ENCODE measurements at regions not wholly inside any gene's neighbourhood (a gene's known extent, or its start where the extent isn't known, plus 50 kb on each side); places are given as distances from the start of the nearest gene placed in this dataset.
"Not testable (repeated sequence)": the region's sequence is repeated elsewhere in the genome, so short reads cannot be mapped to it uniquely, and the experiment has no call there.

DNA sequence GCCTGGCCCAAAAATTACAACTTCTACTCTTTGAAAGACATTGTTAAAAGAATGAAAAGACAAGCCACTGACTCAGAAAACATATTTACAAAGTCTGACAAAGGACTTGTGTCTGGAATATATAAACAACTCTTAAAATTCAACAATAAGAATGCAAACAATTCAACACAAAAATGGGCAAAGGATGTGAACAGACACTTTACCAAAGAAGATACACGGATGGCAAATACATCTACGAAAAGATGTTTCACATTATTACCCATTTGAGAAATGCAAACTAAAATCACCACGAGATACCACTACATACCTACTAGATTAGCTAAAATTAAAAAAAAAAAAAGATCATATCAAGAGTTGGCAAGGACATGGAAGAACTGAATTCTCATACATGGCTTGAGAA is 80.8 kb upstream of the METRNL start:
- no peak for DNase-seq (ENCODE audit: low read depth)

DNA sequence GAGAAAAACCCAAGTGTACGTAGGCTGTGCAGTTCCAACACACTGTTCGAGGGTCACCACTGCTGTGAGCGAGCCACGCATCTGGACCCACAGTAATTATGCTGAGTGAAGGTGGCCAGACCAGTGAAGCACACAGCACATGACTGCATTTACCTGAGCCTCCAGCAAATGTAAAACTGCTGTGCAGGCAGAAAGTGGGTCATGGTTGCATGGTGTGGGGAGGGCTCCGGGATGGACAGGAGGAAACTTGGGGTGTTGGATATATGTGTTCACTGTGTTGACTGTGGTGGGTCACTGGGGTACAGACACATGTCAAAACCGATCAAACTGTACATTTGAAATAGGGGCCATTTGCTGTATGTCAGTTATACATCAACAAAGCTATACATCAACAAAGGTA is 78.7 kb upstream of the METRNL start:
- no peak for DNase-seq (ENCODE audit: low read depth)

DNA sequence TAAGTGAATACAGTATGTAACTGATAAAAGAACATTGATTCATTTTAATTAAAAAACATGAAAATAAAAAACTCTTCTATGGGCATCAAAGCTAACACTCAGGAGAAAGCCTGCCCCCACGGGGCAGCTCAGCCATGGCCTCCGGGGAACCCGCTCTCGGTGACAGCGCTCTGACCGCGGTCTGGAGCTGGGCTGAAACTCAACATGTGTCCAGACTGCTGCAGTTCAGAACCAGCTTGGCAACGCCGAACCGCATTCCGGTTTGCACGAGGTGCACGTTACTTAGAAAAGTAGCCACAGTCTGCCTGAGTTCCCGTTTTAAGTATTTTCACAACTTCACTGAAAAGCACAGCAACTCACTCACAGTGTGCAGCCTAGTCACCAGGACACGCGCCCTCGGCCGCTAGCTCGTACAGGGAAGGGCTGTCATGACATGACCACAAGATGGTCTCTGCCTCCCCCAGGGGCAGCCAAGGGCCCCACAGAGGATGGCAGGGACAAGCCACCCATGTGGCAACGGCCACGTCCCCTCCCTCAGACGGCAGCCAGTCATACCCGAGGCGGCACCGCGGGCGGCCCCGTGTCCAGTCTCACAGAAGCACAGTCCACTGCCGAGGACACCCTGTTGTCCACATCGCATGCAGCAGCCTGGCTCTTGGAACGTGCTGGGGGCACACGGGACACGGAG is 77.1 kb upstream of the METRNL start:
- DNase-seq (ENCODE audit: low read depth): no peak

DNA sequence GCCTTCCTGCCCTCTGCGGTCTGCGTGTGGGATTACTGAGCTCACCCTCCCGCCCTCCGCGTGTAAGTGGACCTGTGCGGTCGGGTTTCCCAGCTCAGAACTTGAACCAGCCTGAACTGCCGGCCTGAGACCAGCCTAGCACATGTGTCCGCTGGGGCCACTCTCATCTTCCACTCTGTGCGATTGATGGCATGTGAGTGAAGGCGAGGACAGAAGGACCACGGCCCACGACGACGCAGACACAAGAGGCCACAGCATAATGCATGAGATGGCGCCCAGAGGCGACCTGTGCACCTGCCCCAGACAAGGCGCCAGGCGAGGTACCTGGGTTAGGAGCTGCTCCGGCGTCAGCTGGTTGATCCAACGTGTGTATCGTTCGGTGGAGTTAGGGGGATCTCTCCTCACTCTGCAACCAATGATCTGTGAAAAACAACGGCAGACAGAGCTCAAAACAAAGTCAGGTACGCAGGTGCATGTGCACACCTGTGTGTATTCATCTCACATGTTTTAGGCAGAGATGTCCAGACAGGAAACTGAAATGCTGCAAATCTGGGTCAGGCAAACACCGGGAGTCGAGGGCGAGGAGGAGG is 74.5 kb upstream of the METRNL start:
- DNase-seq (ENCODE audit: low read depth): no peak

DNA sequence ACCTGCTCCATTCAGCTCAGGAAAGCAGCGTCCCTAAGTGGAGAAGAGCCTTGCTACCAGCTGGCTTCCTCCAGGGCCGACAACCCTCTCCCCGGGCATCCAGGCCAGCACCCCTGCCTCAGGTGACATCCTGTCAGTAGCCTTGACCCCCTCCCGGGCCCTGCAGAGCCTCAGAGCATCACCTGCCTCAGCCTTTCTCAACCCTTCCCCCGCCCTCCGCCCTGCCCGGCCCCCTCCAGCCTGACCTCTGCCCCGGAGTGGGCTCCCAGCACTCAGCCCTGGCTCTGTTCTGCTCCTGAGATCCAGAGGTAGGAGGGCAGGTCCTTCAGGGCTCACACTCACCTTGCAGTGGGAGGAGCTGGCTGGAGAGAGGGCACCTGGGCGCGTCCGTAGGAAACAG is 73.8 kb upstream of the METRNL start:
- DNase-seq (ENCODE audit: low read depth): no peak

DNA sequence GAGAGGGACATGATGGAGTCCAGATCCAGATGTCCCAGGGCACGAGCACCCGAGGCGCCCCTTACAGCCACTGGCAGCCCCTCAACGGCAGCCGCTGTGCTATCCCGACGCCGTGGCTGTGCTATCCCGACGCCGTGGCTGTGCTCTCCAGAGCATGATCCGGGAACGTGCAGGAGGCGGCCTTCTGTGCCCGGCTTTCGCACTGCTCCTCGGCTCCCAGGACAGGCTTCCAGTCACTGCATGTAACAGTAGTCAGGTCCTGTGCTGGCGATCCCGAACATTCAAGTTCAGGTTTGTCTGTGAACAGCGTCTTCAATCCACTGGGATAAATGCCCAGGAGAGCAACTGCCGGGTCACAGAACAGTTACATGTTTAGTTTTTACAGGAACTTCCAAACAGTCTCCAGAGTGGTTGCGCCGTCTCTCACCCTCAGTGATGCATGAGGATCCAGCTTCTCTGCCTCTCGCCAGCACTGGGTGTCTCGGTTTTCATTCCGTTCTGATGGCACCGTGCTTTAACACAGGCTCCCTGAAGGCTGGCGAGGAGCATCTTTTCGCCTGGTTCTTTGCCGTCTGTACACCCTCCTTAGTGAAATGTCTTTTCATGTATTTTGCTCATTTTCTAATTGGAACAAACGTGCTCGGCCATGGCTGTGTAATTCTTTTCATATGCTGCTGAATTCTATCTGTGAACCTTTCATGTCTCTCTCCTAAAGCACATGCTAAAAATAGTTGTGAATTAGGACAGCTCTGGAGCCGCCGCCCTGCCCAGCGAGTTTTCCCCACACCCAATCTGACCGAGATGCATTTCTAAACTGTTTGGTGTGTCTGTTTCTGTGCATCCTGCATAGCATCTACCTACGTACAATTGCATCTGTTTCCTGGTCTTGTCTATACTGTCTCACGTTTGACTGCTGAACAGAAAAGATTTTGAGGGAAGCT is 72.6 kb upstream of the METRNL start:
- DNase-seq (ENCODE audit: low read depth): no peak

DNA sequence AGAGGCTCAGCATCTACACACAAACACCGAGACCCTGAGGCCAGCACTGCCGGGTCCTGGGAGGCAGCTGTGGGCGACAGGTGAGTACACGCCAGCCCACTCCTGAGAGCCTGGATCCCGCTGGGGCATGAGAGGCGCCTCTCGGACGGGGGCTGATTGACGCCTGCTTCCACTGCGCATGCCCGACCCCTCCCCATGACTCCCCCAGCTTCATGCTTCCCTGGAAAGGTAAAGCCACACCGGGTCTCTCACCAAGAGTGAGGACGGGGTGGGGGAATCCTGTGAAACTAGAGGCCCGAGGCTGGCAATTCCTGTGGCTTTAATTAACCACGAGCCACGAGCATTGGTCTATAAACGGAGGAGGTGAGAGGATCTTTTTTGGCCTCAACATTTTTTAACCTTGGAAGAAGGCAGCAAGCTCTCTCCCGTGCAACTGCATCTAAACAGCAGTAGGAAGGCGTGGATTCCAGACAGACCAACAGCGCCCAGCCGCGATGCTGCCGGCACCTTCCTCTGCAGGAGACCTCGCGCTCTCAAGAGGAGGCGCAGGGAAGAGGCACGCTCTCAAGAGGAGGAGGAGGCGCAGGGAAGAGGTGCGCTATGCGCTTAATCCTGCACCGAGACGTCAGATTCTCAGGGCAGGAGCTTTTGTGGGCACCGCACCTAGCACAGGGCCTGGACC is 71.8 kb upstream of the METRNL start:
- no peak for DNase-seq (ENCODE audit: low read depth)

DNA sequence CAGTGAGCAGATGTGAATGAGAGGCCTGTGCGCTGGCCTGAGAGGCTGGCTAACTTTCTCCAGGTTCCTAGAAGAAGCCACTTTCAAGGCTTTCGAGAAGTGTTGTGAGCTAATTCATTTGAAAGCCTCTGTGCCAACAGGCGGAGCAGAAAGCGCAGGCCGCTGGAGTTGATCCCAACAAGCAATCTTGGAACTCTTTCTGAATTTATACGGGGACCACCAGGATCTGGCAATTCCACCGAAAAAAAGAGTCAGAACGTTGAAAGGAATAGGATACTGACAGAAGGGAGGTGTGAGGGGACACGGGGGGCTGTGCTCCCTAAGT is 71.3 kb upstream of the METRNL start:
- no peak for DNase-seq (ENCODE audit: low read depth)

DNA sequence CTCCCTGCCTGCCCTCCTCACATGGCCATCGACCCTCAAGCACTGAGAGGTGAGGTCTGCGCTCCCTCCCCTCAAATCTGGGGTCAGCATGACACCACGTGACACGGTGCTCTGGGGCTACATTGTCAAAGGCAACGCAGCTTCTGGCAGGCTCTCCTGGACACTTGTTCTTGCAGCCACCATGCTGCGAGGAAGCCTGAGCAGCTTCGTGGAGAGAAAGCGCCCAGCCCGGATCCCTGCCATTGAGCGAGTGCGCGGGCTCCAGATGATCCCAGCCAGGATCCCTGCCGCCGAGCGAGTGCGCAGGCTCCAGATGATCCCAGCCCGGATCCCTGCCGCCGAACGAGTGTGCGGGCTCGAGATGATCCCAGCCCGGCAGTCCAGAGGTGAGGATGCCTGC is 70.9 kb upstream of the METRNL start:
- DNase-seq (ENCODE audit: low read depth): no peak

DNA sequence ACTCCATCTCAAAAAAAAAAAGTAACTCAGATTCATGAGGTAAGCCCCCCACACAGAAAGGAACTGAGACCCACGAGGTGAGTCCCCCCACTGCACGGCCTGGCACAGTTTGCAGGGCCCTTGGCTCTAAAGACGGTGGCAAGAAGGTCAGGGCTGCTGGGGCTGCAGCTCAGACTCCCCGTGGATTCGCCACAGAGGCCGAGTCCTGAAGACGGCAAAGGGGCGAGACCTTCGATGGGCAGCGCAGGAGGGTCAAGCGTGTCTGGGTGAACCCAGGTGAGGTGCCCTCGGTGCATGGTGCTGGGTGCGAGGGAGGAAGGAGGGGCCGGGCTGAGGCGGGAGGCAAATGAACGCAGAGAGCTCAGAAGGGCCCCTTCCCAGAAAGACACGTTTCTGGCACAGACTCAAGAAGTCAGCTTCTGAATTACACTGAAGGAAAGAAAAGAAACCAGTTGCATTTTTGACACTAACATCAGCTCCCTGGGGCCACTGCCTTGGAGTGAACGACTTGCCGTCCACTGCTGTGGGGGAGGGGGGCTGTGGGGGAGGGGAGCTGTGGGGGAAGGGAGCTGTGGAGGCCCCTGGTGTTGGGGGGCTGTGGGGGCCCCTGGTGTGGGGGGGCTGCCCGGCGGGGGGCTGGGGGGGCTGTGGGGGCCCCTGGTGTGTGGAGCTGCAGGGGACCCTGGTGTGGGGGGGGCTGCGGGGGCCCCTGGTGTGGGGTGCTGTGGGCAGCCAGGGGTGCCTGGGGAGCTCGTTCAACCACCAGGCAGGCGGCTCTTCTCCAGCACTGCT is 69.8 kb upstream of the METRNL start:
- no peak for DNase-seq (ENCODE audit: low read depth)

DNA sequence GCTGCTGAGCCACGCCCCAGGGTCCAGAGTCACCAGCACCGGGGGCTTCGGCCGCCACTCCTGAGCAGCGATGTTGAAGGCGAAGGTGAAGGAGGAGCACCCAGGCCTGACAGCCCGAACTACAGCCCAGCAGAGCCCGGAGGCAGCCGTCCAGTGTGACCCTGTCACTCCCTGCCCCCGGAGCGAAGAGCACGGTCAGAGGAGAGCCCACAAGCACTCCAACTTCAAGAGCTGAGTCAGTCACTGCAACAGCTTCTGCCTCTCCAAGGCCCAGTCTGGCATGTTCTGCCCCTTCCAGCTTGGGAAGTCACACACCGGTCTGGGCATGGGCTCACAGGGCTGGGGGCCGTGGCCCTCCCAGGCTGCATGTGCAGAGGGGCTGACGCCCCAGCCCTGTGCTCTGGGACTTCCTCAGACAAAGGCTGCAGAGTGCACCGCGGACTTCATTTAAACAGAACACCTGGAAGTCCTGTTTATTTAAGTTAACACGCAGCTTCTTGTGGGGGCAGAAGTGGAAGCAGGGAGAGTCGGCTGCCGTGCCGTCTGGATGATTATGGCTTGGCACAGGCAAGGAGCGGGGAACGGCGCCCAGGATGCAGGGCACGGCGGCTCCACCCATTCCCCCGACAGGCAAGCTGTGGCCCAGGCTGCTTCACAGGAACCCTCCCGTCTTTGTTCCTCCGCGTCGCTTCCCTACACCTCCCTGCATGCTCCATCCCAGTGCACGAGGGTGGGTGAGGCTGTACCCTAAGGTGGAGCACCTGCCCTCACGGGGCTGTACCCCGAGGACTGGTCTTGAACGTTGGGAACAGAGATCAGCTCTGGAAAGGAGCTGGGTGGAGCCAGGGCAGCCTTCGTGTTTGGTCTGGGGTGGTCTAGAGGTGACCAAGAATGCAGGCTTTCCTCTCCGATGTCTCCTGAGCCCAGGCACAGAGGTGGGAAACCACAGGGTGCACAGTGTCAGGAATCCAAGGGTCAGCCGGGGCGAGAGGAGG is 68.9 kb upstream of the METRNL start:
- no peak for DNase-seq (ENCODE audit: low read depth)

DNA sequence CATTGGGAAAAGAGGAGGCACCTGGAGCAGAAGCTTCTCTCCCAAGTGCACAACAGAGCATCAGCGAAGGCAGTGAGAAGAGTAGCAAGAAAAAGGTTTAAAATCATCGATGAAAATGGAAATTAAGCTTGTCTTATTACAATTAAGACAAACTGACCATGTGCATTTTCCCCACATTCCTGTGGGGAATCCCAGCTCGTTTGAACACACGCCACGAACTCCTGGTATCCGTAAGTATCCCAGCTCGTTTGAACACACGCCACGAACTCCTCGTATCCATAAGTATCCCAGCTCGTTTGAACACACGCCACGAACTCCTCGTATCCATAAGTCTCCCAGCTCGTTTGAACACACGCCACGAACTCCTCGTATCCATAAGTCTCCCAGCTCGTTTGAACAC is 67.7 kb upstream of the METRNL start:
- DNase-seq (ENCODE audit: low read depth): not testable (repeated sequence)

DNA sequence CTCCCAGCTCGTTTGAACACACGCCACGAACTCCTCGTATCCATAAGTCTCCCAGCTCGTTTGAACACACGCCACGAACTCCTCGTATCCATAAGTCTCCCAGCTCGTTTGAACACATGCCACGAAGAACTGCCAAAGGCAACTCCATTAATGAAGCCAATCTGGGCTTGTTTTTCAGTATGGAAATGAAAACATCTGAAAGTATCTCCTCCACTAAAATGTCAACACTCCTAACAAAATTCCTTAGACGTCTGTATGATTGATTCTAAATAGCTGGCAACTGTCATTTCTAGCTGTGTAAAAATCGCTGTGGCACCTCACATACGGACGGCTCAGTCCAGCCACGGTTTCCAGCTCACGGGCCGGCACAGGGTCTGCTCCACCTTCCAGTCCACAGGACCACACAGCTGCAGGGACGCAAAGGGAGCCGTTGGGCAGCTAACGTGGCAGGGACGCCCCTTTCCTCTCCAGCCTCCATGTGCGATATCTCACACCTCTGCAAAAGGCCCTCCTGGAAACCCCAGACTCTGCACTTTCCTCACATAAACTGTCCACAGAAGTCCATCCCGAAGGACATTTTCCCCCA is 67.1 kb upstream of the METRNL start:
- DNase-seq (ENCODE audit: low read depth): no peak

DNA sequence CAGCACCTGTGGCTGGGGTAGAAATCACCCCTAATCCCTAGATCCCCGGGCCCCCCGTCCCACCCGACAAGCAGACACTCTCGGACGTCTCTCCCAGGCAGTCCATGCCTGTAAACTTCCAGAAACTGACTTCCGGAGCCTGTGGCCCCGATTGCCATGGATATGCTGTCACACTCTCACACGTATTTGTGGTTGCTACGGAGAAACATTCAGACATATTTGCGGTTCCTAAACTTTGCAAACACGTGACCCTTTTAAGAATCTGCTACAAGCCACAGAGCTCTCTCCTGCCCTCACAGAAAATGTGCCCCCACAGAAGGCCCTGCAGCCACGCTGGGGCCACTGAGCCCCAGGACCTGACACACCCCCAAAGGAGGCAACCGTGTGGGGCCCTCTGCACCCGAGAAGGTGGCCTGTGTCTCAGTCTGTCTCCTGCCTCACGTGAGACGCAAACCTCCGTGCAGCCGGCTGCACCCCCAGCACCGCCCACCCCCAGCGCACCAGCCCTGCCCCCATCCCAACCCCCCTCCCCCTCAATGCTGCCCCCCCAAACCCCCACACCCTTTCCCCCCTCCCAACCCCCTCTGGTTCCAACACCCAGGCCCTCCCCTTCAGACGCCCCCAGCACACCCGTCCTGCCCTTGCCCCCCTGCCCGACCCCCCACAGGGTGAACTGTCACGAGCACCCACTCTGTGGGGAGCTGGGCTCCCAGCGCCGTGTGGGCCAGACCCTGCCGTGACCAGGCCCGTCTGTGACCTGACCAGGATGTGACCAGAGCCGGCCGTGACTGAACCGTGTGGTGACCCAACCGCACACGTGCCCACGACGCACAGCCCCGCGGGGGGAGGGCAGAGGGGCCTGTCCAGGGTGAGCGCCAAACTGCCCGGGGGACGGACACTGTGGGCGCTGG is 66.3 kb upstream of the METRNL start:
- peak; percentile 45 for DNase-seq (ENCODE audit: low read depth)

DNA sequence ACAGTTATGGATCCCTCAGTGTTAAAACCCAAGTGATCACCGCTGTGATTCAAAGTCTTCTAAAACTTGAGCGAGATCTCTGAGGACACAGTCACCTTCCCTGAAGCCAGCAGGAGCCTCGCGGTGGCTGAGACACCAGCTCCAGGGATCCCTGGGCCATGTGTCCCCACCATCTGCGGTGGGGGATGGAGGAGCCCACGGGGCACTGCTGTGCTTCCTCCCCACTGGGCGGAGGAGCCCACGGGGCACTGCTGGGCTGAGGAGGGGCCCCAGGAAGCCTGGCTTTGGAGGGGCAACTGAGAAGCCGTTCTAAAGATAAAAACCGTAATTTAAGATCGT is 65.7 kb upstream of the METRNL start:
- DNase-seq (ENCODE audit: low read depth): no peak

DNA sequence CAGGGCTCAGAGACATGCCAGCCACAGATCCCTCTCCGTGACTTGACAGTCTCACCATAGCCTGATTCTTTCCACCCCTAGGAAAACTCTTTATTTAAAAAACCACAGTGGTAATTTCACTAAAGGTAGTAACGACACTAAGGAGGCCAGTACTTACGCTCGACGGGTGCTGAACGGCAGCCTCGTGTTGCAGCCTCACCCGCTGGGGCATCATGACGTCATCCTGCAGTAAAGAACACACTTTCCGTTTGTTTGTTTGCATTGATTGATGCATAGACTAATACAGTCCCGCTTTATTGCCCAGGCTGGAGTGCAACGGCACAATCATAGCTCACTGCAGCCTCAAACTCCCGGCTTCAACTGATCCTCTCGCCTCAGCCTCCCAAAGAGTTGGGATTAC is 65.1 kb upstream of the METRNL start:
- DNase-seq (ENCODE audit: low read depth): no peak

DNA sequence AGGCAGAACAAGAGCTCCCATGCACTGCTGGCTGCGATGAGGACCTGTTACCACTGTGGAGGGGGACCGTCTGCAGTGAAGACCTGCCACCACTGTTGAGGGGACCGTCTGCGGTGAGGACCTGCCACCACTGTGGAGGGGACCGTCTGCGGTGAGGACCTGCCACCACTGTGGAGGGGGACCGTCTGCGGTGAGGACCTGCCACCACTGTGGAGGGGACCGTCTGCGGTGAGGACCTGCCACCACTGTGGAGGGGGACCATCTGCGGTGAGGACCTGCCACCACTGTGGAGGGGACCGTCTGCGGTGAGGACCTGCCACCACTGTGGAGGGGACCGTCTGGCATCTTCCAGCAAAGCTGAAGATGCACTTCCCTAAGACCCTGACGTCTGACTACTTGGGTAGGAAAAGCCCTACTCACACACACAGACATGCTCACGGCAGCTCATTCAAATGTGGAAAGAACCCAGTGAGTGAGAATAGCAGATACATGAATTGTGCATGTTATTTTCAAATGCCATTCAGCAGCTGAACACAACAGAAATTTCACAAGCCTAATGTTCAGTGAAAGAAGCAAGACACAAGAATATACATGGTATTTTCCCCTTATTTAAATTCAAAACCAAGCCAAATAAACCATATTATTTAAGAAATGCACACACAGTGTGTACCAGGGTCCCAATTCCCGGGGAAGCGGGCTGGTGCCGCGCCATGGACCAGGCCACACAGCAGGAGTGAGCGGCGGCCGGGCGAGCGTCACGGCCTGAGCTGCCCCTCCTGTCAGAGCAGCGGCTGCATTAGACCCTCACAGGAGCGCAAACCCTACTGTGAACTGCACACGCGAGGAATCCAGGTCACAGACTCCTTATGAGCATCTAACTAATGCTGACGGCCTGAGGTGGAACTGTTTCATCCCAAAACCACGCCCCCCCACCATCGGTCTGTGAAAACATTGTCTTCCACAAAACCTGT is 64.2 kb upstream of the METRNL start:
- DNase-seq (ENCODE audit: low read depth): no peak
